Stimulated activated naive CD4-positive, alpha-beta T cell (primary cell): ENCODE measurements at regions not wholly inside any gene's neighbourhood (a gene's known extent, or its start where the extent isn't known, plus 50 kb on each side); places are given as distances from the start of the nearest gene placed in this dataset.
A peak's percentile ranks its signal among the peaks of the same experiment; 100 is the strongest.

Source experiments
- DNase-seq, 6 experiments: peaks; one replicate each; lab custom pipeline; 2025; lab: John Stamatoyannopoulos, UW

DNA sequence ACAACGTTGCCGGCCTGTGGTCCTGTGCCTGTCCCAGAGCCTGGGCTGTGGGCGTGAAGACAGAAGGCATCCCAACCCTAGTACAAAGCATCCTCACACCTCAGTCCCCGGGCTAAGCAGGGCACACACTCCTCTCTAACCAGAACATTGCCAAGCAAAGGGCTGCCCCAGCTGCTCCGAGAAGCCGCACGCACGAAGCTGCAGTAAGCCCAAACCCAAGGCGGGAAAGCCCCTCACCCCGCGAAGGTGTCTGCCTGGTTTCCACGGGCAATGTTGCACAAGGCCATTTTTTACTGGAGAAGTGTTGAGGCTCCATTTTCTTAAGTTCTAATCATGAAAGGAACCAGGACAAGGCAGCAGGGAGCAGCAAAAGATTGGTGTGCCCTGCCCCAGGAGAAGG, 519.0 kb downstream of the NPHP4 start:
- no peak for DNase-seq

DNA sequence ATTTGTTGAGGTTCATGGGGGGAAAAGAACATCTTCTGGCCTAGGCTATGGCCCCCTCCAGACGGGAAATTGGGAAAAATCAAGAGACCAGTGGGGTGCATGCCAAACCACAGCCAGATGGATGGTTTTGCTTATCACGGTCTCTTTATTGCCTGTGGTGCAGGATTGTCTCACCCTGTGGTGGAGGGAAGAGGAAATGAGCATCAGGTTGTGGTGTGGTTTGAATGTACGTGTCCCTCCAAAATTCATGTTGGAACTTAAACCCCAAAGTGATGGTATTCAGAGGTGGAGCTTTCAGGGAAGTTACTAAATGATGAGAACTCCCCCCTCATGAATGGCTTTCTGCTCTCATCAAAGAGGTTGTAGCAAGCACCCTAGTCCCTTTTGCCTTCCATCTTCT, 525.7 kb downstream of the NPHP4 start:
- DNase-seq: no peak

DNA sequence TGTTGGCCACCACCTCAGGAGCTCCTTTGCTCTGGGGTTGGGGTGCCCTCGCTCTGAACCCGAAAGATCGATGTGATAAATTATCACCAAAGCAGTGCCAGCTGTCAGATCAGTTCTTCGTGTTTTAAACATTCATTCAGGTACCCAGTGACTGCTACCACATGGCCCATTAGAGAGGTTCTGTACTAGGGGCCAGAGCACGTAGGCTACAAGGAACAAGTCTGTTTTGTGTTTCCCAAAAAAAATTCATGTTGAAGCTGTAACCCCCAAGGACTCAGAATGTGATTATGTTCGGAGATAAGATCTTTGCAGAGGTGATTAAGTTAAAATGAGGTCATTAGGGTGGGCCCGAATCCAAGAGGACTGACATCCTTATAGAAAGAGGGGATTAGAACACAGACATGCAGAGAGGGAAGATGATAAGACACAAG, 526.9 kb downstream of the NPHP4 start:
- DNase-seq: no peak

DNA sequence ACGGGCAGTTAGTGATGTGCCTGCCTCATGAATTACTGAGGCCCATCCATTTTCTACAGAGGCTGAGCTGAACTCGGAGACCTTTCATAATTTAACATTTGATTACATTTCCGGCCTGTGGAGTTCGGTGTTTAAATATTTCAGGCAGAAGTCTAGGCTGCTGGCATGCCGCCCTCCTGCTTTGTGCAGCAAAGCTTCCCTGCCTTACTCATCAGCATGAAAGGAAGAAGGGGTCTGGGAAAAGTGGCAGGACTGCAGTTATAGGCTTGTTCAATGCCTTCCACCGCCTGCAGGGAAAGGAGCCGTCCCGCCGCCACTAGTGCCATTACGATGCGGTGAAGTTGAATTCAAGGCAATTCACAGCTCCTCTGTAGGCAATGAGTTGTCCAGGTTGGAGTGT, 527.9 kb downstream of the NPHP4 start:
- no peak for DNase-seq

DNA sequence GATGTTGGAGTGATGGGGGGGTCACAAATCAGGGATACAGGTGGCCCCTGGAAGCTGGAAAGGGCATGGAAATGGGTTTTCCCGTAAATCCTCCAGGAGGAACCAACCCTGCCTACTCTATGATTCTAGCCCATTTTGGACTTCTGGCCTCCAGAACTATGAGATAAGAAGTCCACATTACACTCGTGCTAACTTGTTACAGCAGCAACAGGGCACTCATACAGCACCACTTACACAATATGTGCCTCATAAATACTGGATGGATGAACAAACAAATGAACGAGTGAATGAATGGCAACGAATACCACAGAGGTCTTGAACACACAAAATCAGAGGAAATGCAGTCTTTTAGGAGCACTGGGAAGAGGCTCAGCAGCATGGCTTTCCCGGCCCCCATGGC, 531.3 kb downstream of the NPHP4 start:
- no peak for DNase-seq

DNA sequence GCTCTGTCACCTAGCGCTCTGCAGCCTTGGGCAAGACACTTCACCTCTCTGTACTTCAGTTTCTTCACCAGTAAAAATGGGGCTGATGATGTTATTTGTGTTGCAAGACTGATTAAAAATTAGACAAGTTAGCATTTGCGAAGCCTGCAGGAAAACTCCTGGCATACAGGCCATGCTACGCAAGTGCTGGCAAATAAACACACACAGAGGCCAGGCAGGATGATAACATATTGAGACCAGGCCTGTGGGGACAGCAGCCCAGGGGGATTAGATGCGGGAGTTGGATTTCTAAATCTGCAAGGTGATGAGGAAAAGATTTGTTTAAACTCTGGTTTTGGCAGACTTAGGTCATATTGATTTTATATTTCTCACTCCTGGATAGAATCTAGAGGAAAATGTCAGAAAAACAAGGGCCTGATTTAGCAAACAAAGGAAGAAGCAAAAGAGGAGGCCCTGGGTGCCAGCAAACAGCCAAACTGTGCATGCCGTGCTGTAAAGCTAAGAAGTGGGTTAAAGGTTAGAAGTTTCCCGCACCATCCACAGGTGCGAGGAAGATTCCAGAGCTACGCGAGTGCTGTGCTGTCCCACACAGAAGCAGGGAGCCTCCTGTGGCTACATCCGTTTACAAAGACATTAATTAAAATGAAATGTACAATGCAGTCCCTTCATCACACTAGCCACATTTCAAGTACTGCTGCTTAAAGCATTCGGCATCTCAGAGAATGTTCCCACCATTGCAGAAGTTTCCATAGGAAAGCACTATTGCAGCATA, 532.2 kb downstream of the NPHP4 start:
- no peak for DNase-seq

DNA sequence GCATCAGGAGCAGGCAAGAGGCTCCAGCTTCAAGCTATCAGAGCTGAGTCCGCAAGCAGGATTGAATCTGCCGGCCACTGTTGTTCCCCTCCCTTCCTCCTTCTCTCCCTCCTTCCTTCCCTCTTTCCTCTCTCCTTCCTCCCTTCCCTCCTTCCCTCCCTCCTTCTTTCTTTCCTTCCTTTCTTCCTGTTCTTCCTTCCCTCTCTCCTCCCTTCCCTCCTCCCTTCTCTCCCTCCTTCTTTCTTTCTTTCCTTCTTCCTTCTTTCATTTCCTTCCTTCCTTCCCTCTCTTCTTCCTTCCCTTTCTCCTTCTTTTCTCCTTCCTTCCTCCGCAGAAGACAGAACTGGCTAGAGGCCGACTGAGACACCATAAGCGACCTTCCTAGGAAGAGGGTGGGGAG, 534.0 kb downstream of the NPHP4 start:
- DNase-seq: no peak

DNA sequence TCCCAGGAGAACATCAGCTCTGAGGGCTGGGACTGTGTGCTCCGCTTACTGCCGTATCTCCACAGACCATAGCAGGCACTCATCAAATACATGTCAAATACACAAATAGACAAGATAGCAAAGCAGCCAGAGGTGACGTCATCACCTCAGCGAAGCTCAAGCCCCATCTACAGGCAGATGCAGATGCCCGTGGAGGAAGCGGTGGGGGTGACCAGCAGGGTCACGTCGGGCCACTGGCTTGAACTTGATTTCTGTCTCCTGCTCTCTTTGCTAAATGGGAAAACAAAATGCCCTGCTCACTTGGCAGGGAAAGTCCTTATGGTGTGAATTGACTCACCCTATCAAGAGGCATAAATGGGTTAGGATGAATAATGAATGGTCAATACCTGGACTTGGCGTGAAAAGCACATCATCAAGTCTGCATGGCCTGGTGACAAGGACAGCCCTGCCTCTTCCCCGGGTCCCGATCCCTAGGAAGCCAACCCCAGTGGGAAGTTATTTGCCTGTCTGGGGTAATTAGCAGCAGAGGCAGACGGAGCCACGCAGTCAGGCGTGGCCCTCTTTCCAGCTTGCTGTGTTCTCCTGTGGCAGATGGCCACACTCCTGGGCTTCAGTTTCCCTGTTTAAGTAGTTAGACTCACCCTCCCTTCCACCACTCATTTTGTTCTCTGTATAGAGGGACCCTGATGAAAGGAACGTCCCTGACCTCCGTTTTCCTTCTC, 536.0 kb downstream of the NPHP4 start:
- no peak for DNase-seq

DNA sequence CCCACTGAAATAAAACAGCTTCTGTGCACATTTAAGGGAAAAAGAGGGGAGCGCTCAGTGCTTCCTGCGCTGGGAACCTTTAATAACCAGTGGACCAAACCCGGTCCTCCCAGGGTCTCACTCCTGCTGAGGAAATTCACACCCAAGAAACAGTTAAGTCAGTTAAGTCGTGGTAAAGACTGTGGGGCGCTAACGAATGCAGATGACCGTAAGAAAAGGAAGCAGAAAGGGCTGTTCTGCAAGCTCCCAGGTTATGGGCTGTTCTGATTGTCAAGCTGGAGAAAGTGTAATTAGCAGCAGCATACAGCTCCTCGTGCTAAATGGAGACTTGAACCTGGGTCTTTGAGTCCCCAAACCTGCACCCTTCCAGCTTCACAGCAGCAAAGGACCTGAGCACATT, 536.6 kb downstream of the NPHP4 start:
- no peak for DNase-seq

DNA sequence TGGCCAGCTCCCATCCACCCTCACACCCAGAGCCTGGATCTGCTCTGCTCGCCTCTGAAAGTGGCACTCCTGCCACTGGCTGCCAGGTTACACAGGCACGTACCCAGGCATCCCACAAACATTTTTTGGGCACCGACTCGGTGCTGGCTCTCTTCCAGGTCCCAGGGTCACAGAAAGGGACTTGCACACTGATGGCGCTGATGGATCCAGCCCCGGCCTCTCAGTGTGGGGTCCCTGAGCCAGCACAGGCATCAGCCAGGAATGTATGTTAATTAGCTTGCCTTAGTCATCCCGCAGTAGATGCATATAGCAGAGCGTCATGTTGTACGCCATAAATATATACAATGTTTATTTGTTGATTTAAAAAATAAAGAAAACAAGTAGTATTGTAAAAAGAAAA, 537.2 kb downstream of the NPHP4 start:
- DNase-seq: no peak

DNA sequence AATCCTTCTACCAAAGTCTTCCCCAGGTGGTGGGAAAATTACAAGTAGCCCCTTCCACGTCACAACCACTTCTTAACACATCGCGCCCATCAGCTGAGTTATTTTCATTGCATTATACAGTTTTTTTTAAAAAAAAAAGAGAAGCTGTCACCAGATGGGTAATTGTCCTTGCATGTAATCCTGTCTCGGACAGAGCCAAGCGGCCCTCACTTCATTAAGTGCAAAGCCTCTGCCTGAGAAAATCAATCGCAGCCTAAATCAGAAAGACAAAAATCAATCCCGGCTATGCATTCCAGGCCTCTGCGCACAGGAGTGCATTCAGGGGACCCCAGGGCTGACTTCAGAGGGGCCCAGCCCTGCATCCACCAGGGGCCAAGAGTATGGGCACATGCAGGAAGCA, 538.9 kb downstream of the NPHP4 start:
- no peak for DNase-seq

DNA sequence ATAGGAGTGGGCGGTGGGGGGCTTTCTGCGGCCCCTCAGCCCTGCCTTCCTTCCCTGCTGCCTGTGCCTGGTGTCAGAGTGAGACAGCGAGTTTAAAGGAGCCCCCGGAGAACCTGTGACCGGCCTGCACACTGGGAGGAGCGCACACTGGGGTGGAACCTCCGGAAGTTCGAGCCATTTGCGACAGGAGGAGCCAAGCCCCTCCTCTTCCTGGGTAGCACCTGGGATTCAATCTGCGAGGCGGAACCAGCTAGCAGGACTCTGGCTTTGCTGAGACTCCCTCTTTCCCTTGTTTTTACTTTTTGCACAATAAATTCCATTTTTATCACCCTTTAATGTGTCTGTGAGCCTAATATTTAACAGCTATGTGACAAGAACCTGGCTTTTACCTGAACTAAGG, 540.6 kb downstream of the NPHP4 start:
- DNase-seq: no peak

DNA sequence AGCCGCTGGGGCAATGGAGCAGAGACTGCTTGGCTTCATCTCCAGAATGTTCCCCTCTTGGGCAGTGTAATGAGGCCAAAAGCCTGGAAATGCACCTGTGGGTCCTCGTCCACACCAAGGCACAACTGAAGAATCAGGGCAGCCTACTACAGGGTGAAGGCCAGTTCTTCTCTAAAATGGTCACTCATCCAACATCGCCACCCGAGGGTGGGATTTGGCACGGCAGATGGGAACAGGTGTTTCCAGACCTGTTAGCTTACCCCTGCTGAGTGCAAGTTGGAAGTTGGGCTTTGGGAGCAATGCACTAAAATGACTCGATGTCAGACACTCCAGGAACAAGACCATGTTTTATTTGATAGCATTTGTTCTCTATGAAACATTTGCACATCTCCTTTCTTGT, 543.7 kb downstream of the NPHP4 start:
- DNase-seq: peak in 2 of 6 experiments; percentile 1 to 2

DNA sequence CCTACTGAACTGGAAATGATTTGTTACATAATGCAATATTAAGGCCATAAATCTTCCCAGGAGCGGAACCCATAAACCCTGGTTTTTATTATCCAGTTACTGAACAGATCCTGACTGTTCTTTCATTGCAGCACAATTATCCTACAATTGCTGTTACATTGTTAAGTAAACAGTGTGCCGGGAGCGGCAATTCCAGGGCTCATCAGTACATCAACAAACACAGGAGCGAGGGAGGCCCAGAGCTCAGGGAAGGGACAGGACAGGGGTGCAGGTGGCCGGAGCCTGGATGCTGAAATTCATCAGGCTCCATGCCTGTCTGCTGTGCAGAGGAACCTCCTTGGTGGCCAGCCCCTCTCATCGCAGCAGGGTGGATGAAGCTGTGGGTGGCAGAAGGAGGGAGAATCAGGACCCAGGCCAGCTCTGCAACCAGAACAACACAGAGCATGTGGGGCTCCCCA, 544.7 kb downstream of the NPHP4 start:
- no peak for DNase-seq

DNA sequence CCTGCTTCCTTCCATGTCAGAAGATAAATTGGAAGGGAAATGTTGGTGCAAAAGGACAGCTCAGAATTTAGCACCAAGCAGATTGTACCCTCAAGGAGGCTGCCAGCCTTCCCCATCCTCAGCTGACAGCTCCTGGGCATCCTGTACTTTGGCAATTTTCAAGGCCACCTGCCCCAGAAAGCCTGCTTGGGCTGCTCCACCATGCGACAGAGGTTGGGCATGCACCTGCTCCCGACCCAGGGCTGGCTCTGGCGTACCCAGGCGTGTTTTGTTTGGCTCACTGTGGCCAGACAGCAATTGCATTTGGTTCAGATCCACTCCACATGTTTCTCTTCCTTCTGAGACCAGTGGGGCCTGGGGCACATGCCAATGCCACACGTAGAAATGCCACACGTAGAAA, 547.8 kb downstream of the NPHP4 start:
- no peak for DNase-seq

DNA sequence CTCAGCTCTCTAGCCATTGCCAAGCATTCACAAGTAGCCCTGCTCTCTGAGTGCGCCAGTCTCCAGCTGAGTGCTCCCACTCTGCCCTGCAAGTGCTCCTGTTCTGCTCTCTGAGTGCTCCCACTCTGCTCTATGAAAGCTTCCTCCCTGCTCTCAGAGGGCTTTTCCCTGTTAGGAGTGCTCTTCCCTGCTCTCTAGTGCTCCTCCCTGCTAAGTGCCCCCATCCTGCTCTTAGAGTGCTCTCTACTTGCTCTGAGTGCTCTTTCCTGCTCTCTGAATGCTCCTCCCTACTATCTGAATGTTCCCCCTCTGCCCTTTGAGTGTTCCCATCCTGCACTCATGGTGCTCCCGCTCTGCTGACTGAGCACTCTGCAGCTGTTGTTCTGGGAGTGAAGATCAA, 555.4 kb downstream of the NPHP4 start:
- DNase-seq: no peak

DNA sequence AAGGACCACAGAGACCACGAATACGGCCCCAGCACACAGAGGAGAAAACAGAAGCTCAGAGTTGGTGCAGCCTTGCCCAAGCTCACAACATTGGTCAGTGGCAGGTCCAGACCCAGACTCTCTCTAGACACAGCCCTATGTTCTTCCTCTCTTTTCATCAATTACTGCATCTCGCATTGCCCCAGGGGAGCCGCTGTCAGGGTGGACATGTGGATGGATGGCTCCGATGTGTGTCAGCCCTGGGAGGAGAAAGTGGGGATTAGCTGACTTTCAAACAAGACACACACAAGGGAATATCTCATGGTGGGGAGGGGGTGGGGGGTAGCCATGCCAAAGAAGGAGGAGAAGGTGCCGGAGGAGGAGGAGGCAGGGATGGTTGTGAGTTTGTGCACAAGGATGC, 556.8 kb downstream of the NPHP4 start:
- DNase-seq: no peak

DNA sequence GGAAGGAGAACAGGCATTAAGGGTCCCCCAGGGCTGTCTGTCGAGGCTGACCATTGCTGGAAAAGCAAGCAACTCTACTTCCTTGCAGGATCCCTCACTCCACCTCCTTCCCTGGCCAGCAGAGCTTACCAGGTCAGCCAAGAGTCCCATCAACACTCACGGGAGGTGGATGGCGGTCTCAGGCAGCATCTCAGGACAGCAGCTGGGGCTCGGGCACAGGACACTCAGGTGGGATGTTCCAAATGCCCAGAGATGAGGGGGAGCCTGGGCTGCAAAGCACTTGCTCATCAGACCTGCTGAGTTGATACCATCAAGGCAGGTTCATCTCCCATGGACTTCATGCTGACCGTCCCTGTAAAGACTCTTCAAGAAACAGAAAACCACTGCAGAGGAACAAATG, 559.8 kb downstream of the NPHP4 start:
- DNase-seq: no peak

DNA sequence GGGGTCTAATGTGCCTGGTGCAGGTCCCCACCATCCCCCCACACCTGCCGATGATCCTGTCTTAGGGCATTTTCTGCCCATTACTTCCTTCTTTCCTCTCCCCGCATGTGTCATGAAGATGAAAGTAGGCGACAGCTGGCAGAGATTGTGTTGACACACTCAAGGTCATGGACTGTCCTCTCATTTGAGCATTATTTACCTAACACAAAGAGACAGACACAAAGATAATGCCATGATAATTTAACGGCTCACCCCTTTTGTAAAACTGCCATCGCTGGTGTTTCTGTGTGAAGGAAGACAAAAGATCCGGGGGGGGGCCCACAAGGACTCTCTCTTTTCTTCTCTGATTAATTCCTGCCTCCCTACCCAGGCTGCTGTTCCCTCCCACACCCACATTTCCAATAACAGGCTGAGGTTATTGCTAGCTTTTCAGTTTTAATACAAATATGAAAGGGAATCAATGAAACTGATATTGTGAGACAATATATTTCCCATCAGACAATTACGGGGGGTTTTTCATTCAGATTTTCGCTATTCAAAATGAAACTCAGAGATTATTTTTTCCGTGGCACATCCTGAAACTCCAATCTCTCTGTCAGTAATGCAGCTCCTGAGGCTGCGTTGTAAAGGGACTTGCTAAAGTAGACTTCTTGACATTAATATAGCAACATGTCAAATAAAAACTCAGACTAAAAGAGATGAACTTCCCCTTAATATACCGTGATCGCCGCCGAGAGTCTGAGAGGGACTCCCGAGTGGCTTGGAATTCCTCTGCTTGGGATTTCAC, 561.1 kb downstream of the NPHP4 start:
- DNase-seq: no peak

DNA sequence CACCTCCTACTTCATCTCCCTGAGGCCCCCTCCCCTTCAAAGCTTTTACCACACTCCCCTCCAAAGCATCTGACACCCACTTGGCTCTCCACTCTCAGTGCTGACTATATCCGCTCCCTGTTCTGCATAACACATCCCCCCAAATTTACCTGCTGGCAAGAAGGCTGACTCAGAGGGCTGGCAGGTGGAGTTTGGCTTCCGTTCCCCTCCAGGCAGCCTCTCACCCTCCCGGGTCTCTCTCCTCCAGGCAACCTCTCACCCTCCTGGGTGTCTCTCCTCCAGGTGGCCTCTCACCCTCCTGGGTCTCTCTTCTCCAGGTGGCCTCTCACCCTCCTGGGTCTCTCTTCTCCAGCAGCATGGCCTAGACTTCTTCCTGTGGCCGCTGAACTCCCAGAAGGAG, 562.1 kb downstream of the NPHP4 start:
- no peak for DNase-seq

DNA sequence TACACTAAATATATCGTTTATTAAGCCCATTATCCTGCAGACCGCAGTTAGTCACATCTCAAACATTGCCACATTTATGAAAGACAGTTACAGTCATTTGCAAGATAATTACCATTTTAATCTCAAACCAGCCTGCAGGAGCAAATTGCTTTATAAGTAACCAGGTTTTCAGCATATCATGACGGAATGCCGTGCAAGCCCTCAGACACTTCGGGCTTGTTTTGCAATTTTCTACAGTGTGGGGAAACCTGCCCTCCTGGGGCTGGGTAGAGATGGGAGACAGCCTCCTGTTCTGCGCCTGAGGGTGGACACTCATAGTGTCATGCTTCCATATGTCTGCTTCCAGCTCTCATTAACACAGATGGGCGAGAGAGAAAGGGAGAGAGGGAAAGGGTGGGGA, 563.9 kb downstream of the NPHP4 start:
- no peak for DNase-seq

DNA sequence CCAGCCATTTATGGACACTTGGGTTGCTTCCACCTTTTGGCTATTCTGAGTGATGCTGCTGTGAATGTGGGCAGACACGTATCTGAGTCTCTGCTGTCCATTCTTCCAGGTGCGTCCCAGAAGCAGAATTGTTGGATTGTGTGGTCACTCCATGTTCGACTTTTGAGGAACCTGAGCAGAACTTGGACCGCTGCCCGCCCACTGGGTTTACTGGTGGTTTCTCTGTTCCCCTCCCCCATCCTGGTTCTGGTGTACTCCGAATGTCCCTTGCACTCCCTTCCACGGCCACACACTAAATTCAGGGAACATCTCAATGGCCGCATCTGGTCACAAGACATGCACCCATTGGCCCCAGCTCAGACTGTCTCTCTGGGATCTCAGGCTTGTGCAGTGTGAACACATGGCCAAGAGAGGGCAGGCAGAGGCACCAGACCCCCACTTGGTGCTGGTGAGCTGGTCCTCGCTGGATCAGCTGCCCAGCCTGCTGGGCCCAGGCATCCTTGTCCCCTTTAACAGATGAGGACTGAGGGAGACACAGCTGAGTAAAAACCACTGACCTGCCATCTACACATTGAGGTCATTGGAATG, 565.1 kb downstream of the NPHP4 start:
- no peak for DNase-seq
